Putamen (tissue), 1 donor: ENCODE measurements at regions not wholly inside any gene's neighbourhood (a gene's known extent, or its start where the extent isn't known, plus 50 kb on each side); places are given as distances from the start of the nearest gene placed in this dataset.

Experiments
- DNase-seq: peaks from one replicate; pipeline ENCODE4 v3.0.0-alpha.2; 2016; ENCODE audit warnings: low spot score

GRCh38 chr5:86780018-86780417 lies 162.3 kb downstream of the COX7C start:
- no peak for DNase-seq

GRCh38 chr5:86786955-86787354 lies 169.2 kb downstream of the COX7C start:
- no peak for DNase-seq

DNA sequence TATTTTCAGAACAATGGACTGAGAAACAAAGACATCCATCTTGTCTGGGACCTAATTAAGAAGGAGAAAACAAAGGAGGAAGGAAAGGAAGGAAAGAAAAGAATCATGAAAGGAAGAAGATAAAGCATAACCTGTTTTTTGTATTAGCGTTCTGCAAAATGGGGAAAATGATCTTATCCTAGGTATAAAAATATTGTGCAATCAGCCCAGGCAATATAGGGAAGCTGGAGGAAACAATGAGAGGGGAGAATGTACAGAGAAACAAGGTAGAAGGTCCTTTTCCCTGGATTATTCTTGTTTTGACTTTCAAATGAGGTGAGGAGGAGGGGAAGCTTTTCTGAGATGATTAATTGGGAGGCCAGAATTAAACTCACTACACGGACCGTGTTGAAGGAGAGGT lies 177.9 kb downstream of the COX7C start:
- no peak for DNase-seq

DNA sequence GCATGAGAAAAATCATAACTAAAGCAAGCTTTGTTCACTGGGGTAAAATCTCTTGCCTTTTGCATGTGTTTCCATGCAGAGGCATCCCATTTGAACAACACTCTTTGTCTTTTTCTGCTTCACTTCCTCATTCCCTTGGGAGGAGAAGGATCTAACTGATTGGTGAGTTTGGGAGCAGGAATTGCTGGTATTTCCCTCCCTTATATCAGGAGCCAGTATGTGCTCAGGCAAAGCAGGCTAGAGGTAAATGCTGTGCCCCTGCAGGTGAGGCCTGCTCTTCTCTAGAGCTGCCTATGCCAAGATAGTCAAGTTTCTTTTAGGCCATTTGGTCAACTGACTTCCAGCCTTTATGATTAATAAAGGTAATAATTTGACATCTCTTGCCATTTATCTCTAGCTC lies 179.9 kb downstream of the COX7C start:
- no peak for DNase-seq

DNA sequence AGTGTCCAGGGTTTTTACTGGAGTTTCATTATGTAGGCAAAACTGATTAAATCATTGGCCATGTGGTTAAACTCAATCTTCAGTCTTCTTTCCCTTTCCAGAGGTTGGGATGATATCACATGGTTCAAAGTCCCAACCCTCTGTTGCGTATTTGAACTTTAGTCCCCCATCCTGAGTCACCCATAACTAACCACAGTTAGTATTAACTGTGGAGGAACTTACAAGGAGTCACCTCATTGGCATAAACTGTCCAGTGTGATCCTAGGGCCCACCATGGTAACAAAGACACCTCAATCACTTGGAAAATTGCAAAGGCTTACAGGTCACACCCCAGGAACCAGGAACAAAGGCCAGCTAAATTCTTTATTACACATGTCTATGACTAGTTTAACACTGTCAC lies 188.5 kb downstream of the COX7C start:
- DNase-seq, result no peak

GRCh38 chr5:86807046-86808031 lies 189.6 kb downstream of the COX7C start:
- no peak for DNase-seq

DNA sequence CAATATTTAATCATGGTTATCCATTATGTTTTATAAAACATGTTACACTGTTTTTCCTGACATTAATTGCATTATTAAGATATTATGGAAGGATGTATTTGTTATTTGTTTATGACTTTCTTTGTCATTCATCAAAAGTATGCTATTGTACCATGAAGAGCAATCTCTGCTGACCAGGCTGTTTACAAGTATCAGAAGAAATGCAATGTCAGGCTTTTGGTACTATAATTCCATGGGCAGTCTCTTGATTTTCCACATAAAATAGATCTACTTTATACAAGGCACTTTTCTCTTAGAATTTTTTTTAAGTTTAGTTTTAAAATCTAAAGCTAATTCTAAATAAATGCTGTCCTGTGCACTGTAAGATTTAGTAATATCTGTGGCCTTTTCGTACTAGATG lies 196.6 kb downstream of the COX7C start:
- no peak for DNase-seq

DNA sequence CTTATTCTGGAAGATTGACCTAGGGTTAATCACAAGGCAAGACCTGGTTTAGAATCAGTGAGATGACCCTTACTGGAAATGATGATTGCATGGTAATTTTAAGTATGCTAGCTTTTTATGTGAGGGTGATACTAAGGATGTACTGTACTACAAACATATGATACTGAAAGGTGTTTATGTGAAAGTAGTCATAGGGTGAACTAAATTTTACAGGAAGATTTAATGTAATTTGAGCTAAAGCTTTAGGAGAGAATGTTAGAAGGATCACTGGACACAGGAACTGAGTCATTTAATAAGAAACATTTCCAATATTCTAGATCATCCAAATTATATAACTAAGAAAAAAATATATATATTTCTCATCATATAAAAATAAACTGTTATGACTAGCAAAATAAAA lies 197.2 kb downstream of the COX7C start:
- DNase-seq, result no peak

- DNase-seq, result no peak
Observed at GRCh38 chr5:86824637-86825036, 206.9 kb downstream of the COX7C start.

GRCh38 chr5:86831128-86831527 lies 213.4 kb downstream of the COX7C start:
- DNase-seq, result no peak

DNA sequence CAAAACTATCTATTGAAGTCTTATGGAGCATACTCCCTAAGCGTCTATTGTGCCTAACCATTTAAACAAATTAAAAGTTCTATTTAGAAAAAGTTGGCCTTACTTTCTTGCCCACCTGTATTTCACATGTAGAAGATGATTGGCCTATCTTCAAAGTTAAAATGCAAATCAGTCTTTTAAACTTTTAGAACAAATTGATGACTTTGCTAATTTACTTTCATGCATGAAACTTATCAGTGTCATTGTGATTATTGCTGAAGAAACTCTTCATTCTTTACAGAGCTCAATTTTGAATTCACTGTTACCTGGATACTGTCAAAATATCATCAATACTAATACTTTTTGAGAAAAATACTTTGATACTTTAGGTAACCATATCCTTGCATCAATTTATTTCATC lies 216.1 kb downstream of the COX7C start:
- DNase-seq, result no peak

DNA sequence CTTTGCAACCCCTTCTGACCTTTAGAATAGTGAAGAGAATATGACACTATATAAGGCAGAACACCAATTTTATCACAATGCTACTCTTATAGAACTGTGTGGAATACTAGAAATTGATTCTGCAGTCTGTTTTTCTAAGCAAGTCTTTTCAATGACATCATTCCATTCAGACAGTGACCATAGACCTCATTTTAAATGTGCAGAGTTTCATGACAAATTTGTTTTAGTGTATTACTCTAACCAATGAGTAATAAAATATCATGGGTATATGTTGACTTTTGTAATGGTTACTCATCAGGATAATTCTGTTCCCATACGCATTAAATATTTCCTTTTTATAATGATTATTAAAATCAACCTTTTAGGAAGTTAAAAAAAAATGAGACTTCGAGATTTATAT lies 219.9 kb downstream of the COX7C start:
- no peak for DNase-seq

GRCh38 chr5:86838083-86838482 lies 220.3 kb downstream of the COX7C start:
- DNase-seq, result no peak

- DNase-seq, result no peak
Observed at GRCh38 chr5:86841000-86841644, 223.4 kb downstream of the COX7C start.

- no peak for DNase-seq
Observed at GRCh38 chr5:86858442-86858841, 240.7 kb downstream of the COX7C start.

- DNase-seq, result peak; percentile 57
Observed at GRCh38 chr5:86861512-86861911, 243.8 kb downstream of the COX7C start.

DNA sequence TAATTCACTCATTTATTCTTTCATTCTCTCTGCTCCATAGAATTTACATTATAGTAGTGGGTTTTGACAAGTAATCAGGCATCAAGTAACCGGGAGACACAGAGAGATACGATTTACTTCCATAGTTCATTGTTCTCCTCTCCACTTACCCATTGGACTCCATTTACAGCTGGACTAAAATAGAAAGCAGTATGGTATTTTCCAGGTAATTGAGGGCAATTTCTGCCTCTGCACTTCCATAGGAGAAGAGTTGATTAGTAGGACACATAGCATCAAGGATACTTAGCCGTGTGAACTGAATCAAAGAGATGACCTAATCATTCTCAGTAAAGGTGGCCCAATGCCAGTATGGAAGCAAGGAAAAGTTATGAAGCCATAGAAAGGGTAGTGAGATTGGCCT lies 244.4 kb downstream of the COX7C start:
- DNase-seq, result no peak

GRCh38 chr5:86864051-86864450 lies 246.3 kb downstream of the COX7C start:
- DNase-seq, result no peak

DNA sequence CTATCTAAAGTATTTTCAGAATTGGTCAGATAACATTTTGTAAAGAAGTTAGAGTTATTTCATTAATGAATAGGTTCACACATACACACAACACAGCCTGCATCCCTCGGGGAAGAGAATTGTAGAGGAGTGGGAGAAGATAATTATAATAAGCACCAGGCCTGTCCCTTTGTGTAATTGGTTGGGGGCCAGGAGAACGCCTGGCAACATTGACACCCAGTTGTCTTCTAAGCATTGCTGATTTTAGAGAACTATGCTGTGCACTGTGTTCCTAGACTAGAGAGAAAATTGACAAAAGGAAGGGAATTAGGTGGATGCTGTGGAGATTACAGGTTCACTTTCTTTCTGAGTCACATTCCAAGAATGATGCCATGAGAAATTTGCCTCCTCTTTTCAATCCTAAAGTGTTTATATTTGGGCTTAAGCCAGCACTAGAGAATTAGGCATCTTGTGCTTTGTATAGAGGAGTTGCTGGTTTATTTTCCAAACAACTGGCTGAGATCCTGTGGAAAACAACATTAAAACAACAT lies 247.6 kb downstream of the COX7C start:
- no peak for DNase-seq

DNA sequence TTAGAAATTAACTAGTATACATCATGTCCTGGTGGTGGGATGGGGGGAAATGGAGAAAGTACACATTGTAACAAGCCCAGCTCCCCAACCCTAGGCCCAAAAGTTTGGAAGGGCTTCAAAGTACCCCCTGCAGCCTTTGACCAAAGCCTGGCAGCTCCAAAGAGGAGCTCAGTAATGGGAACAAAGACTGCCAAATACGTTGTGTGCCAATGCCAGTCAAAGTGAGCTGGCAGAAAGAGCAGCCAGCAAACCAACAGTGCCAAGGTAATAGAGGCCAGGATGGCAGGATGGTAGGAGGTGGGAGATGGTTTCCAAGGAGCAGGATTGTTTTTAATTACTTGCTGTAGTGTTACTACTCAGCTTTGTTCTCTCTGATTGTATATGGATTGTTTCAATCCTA lies 248.3 kb downstream of the COX7C start:
- peak; percentile 44 for DNase-seq

DNA sequence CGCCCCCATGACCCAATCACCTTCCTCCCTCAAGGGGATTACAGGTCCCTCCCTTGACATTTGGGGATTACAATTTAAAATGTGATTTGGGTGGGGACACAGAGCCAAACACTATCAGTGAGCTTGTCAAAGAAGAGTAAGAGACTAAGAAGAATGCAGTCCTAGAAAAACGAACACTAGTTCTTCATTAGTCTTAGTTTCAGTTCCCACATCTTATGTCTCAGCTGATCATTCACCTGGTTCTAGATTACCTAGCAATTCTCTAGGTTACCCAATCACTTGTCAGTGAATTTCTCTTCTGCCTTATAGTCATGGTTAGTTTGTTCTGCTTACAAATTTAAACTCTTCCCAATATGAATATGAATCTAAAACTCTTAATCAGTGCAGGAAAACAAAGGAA lies 251.5 kb downstream of the COX7C start:
- no peak for DNase-seq

GRCh38 chr5:86875539-86875938 lies 257.8 kb downstream of the COX7C start:
- no peak for DNase-seq

DNA sequence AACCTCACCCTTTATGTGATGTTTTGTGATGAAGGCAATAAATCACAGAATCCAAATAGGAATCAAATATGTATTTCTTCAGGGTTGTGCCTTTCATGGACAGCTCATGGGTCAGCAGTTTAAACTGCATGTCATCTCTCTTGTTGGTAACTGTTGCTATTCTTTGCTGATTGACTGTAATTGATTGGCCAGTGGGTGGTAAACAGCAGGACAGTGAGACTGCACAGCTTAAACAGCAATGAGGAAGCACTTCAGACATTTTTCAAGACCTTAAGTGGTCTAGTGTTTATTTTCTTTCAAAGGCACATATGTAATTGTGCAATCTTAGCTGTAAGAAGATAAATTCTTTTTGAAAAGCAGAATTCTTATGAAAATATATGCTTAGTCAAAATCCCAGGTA lies 260.5 kb downstream of the COX7C start:
- no peak for DNase-seq
